GM10248 (cell line): ENCODE measurements at regions not wholly inside any gene's neighbourhood (a gene's known extent, or its start where the extent isn't known, plus 50 kb on each side); places are given as distances from the start of the nearest gene placed in this dataset.
"Not testable (repeated sequence)": the region's sequence is repeated elsewhere in the genome, so short reads cannot be mapped to it uniquely, and the experiment has no call there.

Experiments used
- CTCF ChIA-PET: fragments of 300-600 bp; sonication (Branson Sonifier 250); formaldehyde crosslinking; extraction: SDS; loops from one replicate; lab custom pipeline; 2021; ENCODE audit warnings: antibody characterized with exemption; lab: Yijun Ruan, JAX
- POLR2A ChIA-PET: fragments of 350-650 bp; sonication (Branson Sonifier 250); formaldehyde crosslinking; extraction: SDS; loops from one replicate; lab custom pipeline; 2020; ENCODE audit warnings: antibody characterized with exemption; lab: Yijun Ruan, JAX
- DNase-seq: peaks from one replicate; pipeline ENCODE4 v3.0.0; 2012; ENCODE audit errors: extremely low spot score
- TF ChIP-seq, protein P1 (sequence below): IDR thresholded peaks from 2 replicates; pipeline ENCODE4 v1.5.1; 2012; ENCODE audit warnings: mild to moderate bottlenecking, low read depth; ENCODE audit errors: extremely low read depth, missing control alignments, control extremely low read depth

DNA sequence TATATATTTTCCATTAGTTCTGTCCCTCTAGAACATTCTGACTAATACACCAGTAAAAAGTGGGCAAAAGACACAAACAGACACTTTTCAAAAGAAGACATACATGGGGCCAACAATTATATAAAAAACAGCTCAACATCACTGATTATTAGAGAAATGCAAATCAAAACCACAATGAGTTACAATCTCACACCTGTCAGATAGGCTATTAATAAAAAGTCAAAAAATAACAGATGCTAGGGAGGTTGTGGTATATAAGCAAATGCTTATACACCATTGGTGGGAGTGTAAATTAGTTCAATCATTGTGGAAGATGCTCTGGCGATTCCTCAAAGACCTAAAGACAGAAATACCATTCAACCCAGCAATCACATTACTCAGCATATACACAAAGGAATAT is 1707.8 kb downstream of the GRIK2 start:
- no peak for DNase-seq
- TF ChIP-seq, protein P1, sequence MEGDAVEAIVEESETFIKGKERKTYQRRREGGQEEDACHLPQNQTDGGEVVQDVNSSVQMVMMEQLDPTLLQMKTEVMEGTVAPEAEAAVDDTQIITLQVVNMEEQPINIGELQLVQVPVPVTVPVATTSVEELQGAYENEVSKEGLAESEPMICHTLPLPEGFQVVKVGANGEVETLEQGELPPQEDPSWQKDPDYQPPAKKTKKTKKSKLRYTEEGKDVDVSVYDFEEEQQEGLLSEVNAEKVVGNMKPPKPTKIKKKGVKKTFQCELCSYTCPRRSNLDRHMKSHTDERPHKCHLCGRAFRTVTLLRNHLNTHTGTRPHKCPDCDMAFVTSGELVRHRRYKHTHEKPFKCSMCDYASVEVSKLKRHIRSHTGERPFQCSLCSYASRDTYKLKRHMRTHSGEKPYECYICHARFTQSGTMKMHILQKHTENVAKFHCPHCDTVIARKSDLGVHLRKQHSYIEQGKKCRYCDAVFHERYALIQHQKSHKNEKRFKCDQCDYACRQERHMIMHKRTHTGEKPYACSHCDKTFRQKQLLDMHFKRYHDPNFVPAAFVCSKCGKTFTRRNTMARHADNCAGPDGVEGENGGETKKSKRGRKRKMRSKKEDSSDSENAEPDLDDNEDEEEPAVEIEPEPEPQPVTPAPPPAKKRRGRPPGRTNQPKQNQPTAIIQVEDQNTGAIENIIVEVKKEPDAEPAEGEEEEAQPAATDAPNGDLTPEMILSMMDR: no peak
- ChIA-PET CTCF (no interaction called here), POLR2A (no interaction called here)

DNA sequence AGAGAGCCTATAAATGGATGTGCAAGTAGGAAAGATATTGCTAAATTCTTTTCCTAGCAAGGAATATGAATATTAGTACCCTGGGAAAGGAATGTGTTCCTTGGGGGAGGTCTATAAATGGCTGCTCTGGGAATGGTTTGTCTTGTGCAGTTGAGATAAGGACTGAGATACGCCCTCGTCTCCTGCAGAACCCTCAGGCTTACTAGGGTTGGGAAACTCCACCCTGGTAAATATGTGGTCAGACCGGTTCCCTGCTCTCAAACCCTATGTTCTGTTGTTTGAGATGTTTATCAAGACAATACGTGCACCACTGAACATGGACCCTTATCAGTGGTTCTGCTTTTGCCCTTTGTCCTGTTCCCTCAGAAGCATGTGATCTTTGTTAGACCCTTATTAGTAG is 1698.9 kb downstream of the GRIK2 start:
- DNase-seq, POLR2A ChIA-PET, CTCF ChIA-PET: not testable (repeated sequence)

DNA sequence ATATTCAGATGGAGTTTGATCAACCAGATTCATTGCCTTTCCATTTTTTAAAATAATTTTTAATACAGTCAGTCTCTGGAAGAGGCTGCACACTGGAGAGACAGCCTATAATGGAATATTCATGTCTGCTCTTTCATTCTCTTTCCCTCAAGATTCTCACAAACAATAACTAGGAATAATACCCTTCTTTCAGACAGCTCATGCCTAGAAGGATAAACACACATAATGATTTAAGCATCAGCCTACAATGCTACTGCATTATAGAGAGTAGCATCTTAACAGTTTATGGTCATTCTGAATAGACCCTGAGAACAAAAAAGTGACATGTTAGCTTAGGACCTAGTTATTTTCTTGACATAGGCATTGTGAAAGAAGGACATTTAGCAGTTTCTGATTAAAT is 1692.3 kb downstream of the GRIK2 start:
- CTCF ChIA-PET: no interaction called here
- TF ChIP-seq, protein P1: no peak
- no peak for DNase-seq
- POLR2A ChIA-PET: no interaction called here

DNA sequence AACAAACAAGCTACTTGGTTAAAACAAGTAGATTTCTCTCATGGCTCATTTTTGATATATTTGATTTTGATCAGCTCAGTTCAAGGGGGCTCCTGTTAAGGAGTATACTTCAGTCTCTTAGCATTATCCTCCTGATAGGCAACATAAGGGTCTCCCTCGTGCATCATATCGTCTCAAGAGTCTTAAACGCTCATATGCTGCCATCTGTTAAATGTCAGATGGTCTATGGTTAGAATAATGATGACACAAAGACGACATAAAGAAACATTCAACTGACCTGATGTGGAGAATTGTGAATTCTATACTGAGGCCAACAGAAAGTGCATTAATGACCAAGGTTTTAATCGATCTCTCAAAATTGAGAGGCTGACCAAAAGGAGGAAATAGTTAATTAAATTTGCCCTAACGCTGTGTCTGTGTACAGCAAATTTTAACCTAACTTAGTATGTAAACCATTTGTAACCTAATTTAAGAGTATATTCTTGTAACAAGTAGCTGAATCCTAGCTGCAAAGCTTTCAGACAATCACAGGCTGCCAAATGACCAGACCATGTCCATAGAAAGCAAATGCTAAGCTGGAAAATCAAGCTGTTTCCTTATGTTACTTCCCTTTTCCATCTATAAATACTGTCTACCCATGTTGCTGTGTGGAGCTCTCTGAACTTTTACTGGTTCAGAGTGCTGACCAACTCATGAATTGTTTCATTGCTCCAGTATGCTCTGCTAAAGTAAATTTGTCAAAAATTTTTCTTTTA is 1688.5 kb downstream of the GRIK2 start:
- TF ChIP-seq, protein P1: no peak
- DNase-seq: no peak
- POLR2A ChIA-PET: no interaction called here
- CTCF ChIA-PET: interaction anchor here (1.1 to 1.6 kb wide), 2 partner anchors 13 to 30 kb away, joined by 3 read pairs; no protein-coding TSS in a partner anchor

DNA sequence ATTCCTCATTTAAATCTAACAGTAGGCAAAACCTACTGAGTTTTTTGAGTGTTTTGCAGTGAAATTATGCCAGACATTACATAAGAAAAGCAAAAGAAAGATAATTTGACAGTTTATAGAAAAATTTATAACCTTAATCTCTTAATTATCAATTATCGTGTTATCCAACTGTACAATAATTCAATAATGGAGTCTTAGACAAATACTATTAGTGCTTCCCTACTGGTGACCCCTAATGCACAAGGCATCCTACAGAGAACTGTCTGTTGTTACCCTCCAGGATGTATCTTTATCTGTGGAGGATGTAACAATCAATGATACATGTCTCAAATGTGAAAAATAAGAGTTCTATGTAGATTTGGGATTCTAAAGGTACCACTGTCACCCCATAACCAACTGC is 1687.6 kb downstream of the GRIK2 start:
- TF ChIP-seq, protein P1: no peak
- POLR2A ChIA-PET: no interaction called here
- no peak for DNase-seq
- CTCF ChIA-PET: interaction anchor here (1.1 to 1.6 kb wide), 2 partner anchors 12 to 29 kb away, joined by 3 read pairs; no protein-coding TSS in a partner anchor

DNA sequence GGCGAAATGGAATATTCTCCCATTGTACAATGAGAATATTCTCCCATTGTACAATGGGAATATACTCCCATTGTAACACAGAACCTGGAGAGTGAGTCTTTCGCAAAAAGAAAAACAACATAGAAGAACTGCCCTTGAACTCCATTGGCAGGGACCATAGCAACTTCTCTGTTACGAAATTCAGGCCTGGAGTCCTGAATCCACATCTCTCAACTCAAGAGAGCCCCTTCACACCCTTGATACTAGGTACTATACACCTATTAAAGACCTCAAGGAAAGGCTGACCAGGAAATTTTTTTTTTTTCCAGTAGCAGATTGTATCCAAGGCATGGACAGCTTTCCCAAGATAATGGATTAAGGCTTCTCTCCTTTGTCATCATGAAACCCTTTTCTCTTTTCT is 1687.0 kb downstream of the GRIK2 start:
- TF ChIP-seq, protein P1: no peak
- ChIA-PET CTCF (interaction anchor here (1.6 kb wide), 1 partner anchor 11 kb away, joined by 3 read pairs; no protein-coding TSS in a partner anchor), POLR2A (no interaction called here)
- DNase-seq: no peak

DNA sequence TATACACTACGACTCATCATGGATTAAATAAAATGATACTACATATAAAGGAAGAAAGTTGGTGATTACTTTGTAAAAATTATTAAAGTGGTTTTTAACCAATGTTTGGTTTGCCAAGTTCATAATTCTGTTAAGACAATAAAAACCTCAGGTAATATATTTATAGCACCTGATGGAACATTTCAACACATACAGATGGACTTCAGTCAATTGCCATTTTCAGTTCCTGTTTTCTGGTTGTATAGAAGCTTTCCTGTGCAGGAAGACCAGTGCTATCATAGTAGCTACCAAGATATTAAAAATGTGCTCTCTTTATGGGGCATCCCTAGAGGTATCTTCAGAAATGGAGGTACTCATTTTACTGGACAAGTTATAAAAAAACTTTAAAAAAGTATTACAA is 1686.4 kb downstream of the GRIK2 start:
- POLR2A ChIA-PET: no interaction called here
- TF ChIP-seq, protein P1: no peak
- CTCF ChIA-PET: no interaction called here
- no peak for DNase-seq
